Lower leg skin (tissue), 4 donors: ENCODE measurements at regions not wholly inside any gene's neighbourhood (a gene's known extent, or its start where the extent isn't known, plus 50 kb on each side); places are given as distances from the start of the nearest gene placed in this dataset.

Experiments used
- DNase-seq, 2 donors: peaks; one replicate each; pipeline ENCODE4 v3.0.0-alpha.2; 2019; ENCODE audit warnings: low spot score in 2 of 2
- H3K4me3 ChIP-seq: fragments of 200-600 bp; sonication (generic); 2 replicates; pipeline ENCODE4 v1.5.1; 2017; ENCODE audit warnings: mild to moderate bottlenecking, low read depth; ENCODE audit not compliant: poor library complexity, severe bottlenecking
- POLR2A ChIP-seq, 2 donors: fragments of 450-650 bp; IDR thresholded peaks; one replicate each; pipeline ENCODE4 v1.6.1; 2016 to 2017; ENCODE audit warnings: antibody characterized with exemption in 2 of 2, mild to moderate bottlenecking in 1 of 2, moderate library complexity in 1 of 2
- WGBS, 2 donors: methylation state at CpG; one replicate each; pipeline ENCODE4 v1.1.5; 2018; 5-methylcytosine and 5-hydroxymethylcytosine counted together
- intact Hi-C: fragments of 100-400 bp; cut with DNase I; formaldehyde crosslinking; loops from one replicate; pipeline ENCODE4 v1.15.0; 2023; ENCODE audit warnings: low total_unique reads
- TF ChIP-seq, protein P1 (sequence below), 3 donors: fragments of 450-650 bp; IDR thresholded peaks; one replicate each; pipeline ENCODE4 v1.5.1; 2016; ENCODE audit warnings: antibody characterized with exemption in 3 of 3, mild to moderate bottlenecking in 3 of 3, moderate library complexity in 2 of 3

DNA sequence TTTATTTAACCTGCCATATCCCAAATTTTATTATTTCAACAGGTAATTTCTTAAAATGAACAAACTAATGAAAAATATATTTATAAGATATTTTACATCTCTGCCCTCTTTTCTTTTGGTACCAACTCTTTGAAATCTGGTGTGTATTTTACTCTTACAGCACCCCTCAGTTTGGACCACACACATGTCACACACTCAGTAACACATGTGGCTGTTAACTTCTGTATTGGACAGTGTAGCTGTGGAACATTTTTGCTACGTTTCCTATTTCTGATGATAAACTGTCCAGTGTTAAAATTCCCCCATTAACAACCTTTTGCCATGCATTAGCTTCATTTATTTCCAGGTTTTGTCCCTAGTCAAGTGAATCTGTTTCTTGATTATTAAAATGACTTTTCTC is 250.6 kb downstream of the NFKBIZ start:
- intact Hi-C loops, result no loop called here
- TF ChIP-seq, protein P1, sequence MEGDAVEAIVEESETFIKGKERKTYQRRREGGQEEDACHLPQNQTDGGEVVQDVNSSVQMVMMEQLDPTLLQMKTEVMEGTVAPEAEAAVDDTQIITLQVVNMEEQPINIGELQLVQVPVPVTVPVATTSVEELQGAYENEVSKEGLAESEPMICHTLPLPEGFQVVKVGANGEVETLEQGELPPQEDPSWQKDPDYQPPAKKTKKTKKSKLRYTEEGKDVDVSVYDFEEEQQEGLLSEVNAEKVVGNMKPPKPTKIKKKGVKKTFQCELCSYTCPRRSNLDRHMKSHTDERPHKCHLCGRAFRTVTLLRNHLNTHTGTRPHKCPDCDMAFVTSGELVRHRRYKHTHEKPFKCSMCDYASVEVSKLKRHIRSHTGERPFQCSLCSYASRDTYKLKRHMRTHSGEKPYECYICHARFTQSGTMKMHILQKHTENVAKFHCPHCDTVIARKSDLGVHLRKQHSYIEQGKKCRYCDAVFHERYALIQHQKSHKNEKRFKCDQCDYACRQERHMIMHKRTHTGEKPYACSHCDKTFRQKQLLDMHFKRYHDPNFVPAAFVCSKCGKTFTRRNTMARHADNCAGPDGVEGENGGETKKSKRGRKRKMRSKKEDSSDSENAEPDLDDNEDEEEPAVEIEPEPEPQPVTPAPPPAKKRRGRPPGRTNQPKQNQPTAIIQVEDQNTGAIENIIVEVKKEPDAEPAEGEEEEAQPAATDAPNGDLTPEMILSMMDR (IDR thresholded peaks at IDR 0.05), result no peak
- H3K4me3 ChIP-seq, result no peak overlapping the region
- no peak for DNase-seq
- WGBS, 2 donors, result 84 to 85% methylated on average over 1 of the region's 1 CpG

DNA sequence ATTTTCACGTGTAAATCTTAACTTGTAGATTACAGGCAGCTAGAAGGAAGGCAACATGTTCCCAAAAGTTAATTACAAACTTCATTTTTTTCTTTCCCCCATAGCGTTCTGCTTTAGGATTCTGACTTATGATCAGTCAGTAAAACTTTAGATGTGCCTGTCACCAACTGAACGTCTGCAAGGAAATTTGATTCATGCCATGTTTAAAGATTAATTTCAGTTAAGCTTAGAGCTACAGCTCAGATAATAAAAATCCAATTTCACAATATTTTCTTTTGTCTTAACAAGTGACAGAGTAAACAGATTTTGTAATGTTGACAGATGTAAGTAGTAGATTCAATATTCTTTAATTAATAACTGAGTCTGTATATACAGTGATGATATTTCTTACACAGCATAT is 253.1 kb downstream of the NFKBIZ start:
- intact Hi-C loops, result no loop called here
- WGBS, 2 donors, result 35 to 42% methylated on average over 3 of the region's 3 CpGs
- no peak overlapping the region for H3K4me3 ChIP-seq
- DNase-seq, result no peak
- TF ChIP-seq, protein P1 (IDR thresholded peaks at IDR 0.05), result no peak
- TF ChIP-seq POLR2A (IDR thresholded peaks at IDR 0.05), result no peak

- TF ChIP-seq, protein P1 (IDR thresholded peaks at IDR 0.05), result no peak
- TF ChIP-seq POLR2A (IDR thresholded peaks at IDR 0.05), result no peak
- no peak for DNase-seq
- intact Hi-C loops, result no loop called here
- no peak overlapping the region for H3K4me3 ChIP-seq
- 39 to 46% methylated on average over 2 of the region's 2 CpGs for WGBS, 2 donors
Observed at GRCh38 chr3:102104033-102104432, 254.7 kb downstream of the NFKBIZ start.

GRCh38 chr3:102105193-102105592 is 255.9 kb downstream of the NFKBIZ start:
- intact Hi-C loops, result no loop called here
- 86 to 90% methylated on average over 5 of the region's 5 CpGs for WGBS, 2 donors
- no peak for DNase-seq
- TF ChIP-seq POLR2A (IDR thresholded peaks at IDR 0.05), result no peak
- TF ChIP-seq, protein P1 (IDR thresholded peaks at IDR 0.05), result no peak
- no peak overlapping the region for H3K4me3 ChIP-seq

DNA sequence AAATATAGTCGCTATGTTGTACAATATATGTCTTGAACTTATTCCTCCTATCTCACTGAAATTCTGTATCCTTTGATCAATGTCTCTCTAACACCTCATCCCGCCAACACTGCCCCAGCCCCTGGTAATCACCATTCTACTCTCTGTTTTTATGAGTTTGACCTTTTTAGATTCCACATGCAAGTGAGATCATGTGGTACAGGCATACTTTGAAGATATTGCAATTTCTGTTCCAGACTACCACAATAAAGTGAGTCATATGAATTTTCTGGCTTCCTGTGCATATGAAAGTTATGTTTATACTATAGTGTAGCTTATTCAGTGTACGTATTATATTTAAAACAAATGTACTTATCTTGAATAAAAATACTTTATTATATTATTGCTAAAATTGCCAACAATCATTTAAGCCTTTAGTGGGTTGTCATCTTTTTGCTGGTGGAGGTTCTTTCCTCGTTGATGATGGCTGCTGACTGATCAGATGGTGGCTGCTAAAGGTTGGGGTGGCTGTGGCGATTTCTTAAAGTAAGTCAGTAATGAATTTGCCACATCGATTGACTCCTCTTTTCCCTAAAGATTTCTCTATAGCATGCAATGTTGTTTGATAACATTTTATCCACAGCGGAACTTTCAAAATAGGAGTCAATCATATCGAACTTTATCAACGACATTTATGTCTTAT is 257.2 kb downstream of the NFKBIZ start:
- no peak for DNase-seq
- no peak overlapping the region for H3K4me3 ChIP-seq
- TF ChIP-seq, protein P1 (IDR thresholded peaks at IDR 0.05), result no peak
- no peak for TF ChIP-seq POLR2A (IDR thresholded peaks at IDR 0.05)
- 90 to 94% methylated on average over 9 of the region's 9 CpGs for WGBS, 2 donors
- intact Hi-C loops, result no loop called here

DNA sequence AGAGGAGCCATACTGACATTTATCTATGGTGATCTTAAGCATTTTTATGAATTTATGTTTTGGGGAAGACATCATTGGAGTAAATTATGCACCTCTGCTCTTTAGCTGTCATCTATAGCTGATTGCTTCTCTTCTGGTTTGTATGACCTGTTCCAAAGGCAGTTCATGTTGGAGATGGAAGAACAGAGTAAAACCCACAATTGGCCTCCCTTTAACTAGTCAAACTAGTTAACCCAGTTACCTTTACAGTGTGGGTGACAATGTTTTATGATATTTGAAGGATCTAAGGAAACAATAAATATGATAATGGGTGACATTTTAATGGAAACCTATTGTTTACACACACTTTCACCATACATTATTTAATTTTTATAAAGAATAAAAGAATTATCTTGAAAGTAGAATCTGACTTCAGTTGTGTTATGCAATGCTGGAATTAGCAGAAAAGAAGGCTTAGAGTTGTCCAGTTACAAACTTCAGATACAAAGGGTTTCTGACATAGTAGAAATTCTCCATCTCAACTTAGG is 263.5 kb downstream of the NFKBIZ start:
- intact Hi-C loops, result no loop called here
- TF ChIP-seq POLR2A (IDR thresholded peaks at IDR 0.05), result no peak
- TF ChIP-seq, protein P1 (IDR thresholded peaks at IDR 0.05), result no peak
- no peak for DNase-seq
- no peak overlapping the region for H3K4me3 ChIP-seq
